Mammary epithelial cell (primary cell): ENCODE measurements at regions not wholly inside any gene's neighbourhood (a gene's known extent, or its start where the extent isn't known, plus 50 kb on each side); places are given as distances from the start of the nearest gene placed in this dataset.

Experiments
- EZH2 ChIP-seq: IDR thresholded peaks from 2 replicates; pipeline ENCODE4 v1.6.1; 2012; ENCODE audit warnings: low read length, inconsistent platforms, borderline replicate concordance
- TF ChIP-seq, protein P1 (sequence below), 2 donors: IDR thresholded peaks in 1 of 2; conservative IDR thresholded peaks in 1 of 2; 2 replicates each; pipeline ENCODE4 v1.5.1; 2011 to 2012; ENCODE audit warnings: inconsistent platforms in 2 of 2, low read length in 2 of 2, mild to moderate bottlenecking in 2 of 2, control low read depth in 1 of 2, low read depth in 1 of 2; ENCODE audit not compliant: insufficient read depth in 1 of 2; ENCODE audit errors: extremely low read depth in 1 of 2

- TF ChIP-seq, protein P1, sequence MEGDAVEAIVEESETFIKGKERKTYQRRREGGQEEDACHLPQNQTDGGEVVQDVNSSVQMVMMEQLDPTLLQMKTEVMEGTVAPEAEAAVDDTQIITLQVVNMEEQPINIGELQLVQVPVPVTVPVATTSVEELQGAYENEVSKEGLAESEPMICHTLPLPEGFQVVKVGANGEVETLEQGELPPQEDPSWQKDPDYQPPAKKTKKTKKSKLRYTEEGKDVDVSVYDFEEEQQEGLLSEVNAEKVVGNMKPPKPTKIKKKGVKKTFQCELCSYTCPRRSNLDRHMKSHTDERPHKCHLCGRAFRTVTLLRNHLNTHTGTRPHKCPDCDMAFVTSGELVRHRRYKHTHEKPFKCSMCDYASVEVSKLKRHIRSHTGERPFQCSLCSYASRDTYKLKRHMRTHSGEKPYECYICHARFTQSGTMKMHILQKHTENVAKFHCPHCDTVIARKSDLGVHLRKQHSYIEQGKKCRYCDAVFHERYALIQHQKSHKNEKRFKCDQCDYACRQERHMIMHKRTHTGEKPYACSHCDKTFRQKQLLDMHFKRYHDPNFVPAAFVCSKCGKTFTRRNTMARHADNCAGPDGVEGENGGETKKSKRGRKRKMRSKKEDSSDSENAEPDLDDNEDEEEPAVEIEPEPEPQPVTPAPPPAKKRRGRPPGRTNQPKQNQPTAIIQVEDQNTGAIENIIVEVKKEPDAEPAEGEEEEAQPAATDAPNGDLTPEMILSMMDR (conservative IDR thresholded peaks at IDR 0.05 in 1 of 2, IDR thresholded peaks at IDR 0.05 in 1 of 2; ENCODE audit: extremely low read depth in 1 of 2, insufficient read depth in 1 of 2, low read depth in 1 of 2, low read length in 2 of 2) = no peak
- TF ChIP-seq EZH2 = no peak
These were observed 169.7 kb upstream of the STK26 start for GRCh38 chrX:131853440-131853839.
